Body of pancreas (tissue), 4 donors: ENCODE measurements at regions not wholly inside any gene's neighbourhood (a gene's known extent, or its start where the extent isn't known, plus 50 kb on each side); places are given as distances from the start of the nearest gene placed in this dataset.

ENCODE experiments used
- ATAC-seq: fragments of 150-250 bp; one replicate; pipeline ENCODE4 v1.9.1; 2016
- DNase-seq, 4 donors: peaks; one replicate each; pipeline ENCODE4 v3.0.0-alpha.2; 2019
- H3K27ac ChIP-seq, 4 donors: fragments of 200-600 bp; sonication (generic); 1 replicate in 3 of 4; 2 replicates in 1 of 4; pipeline versions ENCODE4 v1.5.1 to v1.6.1; 2016 to 2019; ENCODE audit warnings: mild to moderate bottlenecking in 1 of 4, mixed read lengths in 1 of 4, moderate library complexity in 1 of 4
- H3K27me3 ChIP-seq, 2 donors: fragments of 200-600 bp; sonication (generic); one replicate each; pipeline ENCODE4 v1.6.0; 2016; ENCODE audit warnings: mild to moderate bottlenecking in 1 of 2
- H3K36me3 ChIP-seq, 2 donors: fragments of 200-600 bp; sonication (generic); replicated peaks in 1 of 2; 2 replicates each; pipeline ENCODE4 v1.5.1; 2016; ENCODE audit warnings: low read depth in 2 of 2; ENCODE audit not compliant: insufficient read depth in 1 of 2
- H3K4me1 ChIP-seq: fragments of 200-600 bp; sonication (generic); one replicate; pipeline ENCODE4 v1.6.0; 2016
- H3K4me3 ChIP-seq, 2 donors: fragments of 200-600 bp; sonication (generic); 1 replicate in 1 of 2; 2 replicates in 1 of 2; pipeline ENCODE4 v1.5.1; 2016 to 2019
- H3K9me3 ChIP-seq, 3 donors: fragments of 200-600 bp; sonication (generic); 1 replicate in 2 of 3; 2 replicates in 1 of 3; pipeline ENCODE4 v1.5.1; 2016
- CTCF ChIP-seq, 7 experiments: fragments of 450-650 bp in 4 of 7; fragments of 200-600 bp in 3 of 7; sonication (generic) in 3 of 7; IDR thresholded peaks; one replicate each; pipeline ENCODE4 v1.5.1; 2016 to 2019; ENCODE audit warnings: antibody characterized with exemption in 7 of 7
- POLR2A ChIP-seq, 3 donors: fragments of 450-650 bp; IDR thresholded peaks; one replicate each; pipeline ENCODE4 v1.6.1; 2016; ENCODE audit warnings: antibody characterized with exemption in 3 of 3, mild to moderate bottlenecking in 2 of 3
- WGBS, 2 donors: methylation state at CpG; one replicate each; pipeline ENCODE4 v1.1.5; 2017; 5-methylcytosine and 5-hydroxymethylcytosine counted together
- intact Hi-C: fragments of 100-400 bp; cut with DNase I; formaldehyde crosslinking; loops from one replicate; pipeline ENCODE4 v1.15.1; 2023

- TF ChIP-seq CTCF (IDR thresholded peaks at IDR 0.05) (no peak), POLR2A (IDR thresholded peaks at IDR 0.05) (no peak)
- H3K4me3 ChIP-seq = no peak overlapping the region
- no peak for ATAC-seq
- H3K4me1 ChIP-seq = no peaks in the 10 kb centered on the region
- H3K9me3 ChIP-seq = no peaks in the 10 kb centered on the region
- 68 to 83% methylated on average over 8 of the region's 8 CpGs for WGBS, 2 donors
- DNase-seq = no peak
- intact Hi-C loops = no loop called here
- H3K27ac ChIP-seq = no peak overlapping the region
- H3K36me3 ChIP-seq = no peaks in the 10 kb centered on the region
- no peaks in the 10 kb centered on the region for H3K27me3 ChIP-seq
Observed at GRCh38 chr1:29932626-29933025, 696.3 kb downstream of the PTPRU start.

GRCh38 chr1:29931477-29932175 is 695.3 kb downstream of the PTPRU start:
- 32 to 34% methylated on average over 13 of the region's 13 CpGs for WGBS, 2 donors
- TF ChIP-seq CTCF (IDR thresholded peaks at IDR 0.05) (no peak), POLR2A (IDR thresholded peaks at IDR 0.05) (no peak)

GRCh38 chr1:29925058-29925457 is 688.7 kb downstream of the PTPRU start:
- no peaks in the 10 kb centered on the region for H3K36me3 ChIP-seq
- H3K4me1 ChIP-seq = no peaks in the 10 kb centered on the region
- no peak for TF ChIP-seq CTCF (IDR thresholded peaks at IDR 0.05)
- TF ChIP-seq POLR2A (IDR thresholded peaks at IDR 0.05) = no peak
- 58 to 74% methylated on average over 6 of the region's 6 CpGs for WGBS, 2 donors
- DNase-seq (no peak), ATAC-seq (no peak)
- H3K9me3 ChIP-seq = no peaks in the 10 kb centered on the region
- no peaks in the 10 kb centered on the region for H3K27me3 ChIP-seq
- no peak overlapping the region for H3K27ac ChIP-seq
- intact Hi-C loops = no loop called here
- H3K4me3 ChIP-seq = no peak overlapping the region

More at GRCh38 chr1:29931477-29932175, 695.3 kb downstream of the PTPRU start:
- no peaks in the 10 kb centered on the region for H3K4me1 ChIP-seq
- no peak overlapping the region for H3K27ac ChIP-seq
- H3K36me3 ChIP-seq = no peaks in the 10 kb centered on the region
- no peaks in the 10 kb centered on the region for H3K27me3 ChIP-seq
- DNase-seq (no peak), ATAC-seq (no peak)
- H3K4me3 ChIP-seq = no peak overlapping the region
- intact Hi-C loops = no loop called here
- H3K9me3 ChIP-seq = no peaks in the 10 kb centered on the region

GRCh38 chr1:29924017-29924431 is 687.7 kb downstream of the PTPRU start:
- Histone ChIP-seq H3K4me1 (no peaks in the 10 kb centered on the region), H3K27ac (no peak overlapping the region), H3K36me3 (no peaks in the 10 kb centered on the region), H3K9me3 (no peaks in the 10 kb centered on the region), H3K4me3 (no peak overlapping the region), H3K27me3 (no peaks in the 10 kb centered on the region)
- DNase-seq (no peak), ATAC-seq (no peak)
- no peak for TF ChIP-seq CTCF (IDR thresholded peaks at IDR 0.05)
- intact Hi-C loops = no loop called here
- 0 to 6% methylated on average over 2 of the region's 2 CpGs for WGBS, 2 donors

GRCh38 chr1:29921741-29922140 is 685.4 kb downstream of the PTPRU start:
- TF ChIP-seq CTCF (IDR thresholded peaks at IDR 0.05) (no peak), POLR2A (IDR thresholded peaks at IDR 0.05) (no peak)
- no peak for ATAC-seq
- no peak overlapping the region for H3K4me3 ChIP-seq
- H3K9me3 ChIP-seq = no peaks in the 10 kb centered on the region
- H3K27me3 ChIP-seq = no peaks in the 10 kb centered on the region
- DNase-seq = no peak
- H3K4me1 ChIP-seq = no peaks in the 10 kb centered on the region
- no peaks in the 10 kb centered on the region for H3K36me3 ChIP-seq
- H3K27ac ChIP-seq = no peak overlapping the region
- WGBS, 2 donors = 89 to 92% methylated on average over 1 to 2 of the region's 2 CpGs
- intact Hi-C loops = no loop called here
